ENCODE measurements at regions not wholly inside any gene's neighbourhood (a gene's known extent, or its start where the extent isn't known, plus 50 kb on each side); places are given as distances from the start of the nearest gene placed in this dataset.
A peak's percentile ranks its signal among the peaks of the same experiment; 100 is the strongest.

GRCh38 chr11:80698637-80699036 is 1257.8 kb upstream of the TENM4 start:
- no peak overlapping the region for H3K4me3 ChIP-seq (ENCODE audit: insufficient read depth in 1 of 2, low read depth in 1 of 2, low read length in 2 of 2)
- no peak overlapping the region for H3K9ac ChIP-seq (ENCODE audit: low read length)
- H3K9me3 ChIP-seq (ENCODE audit: control insufficient read depth, low read length) = no peaks in the 10 kb centered on the region
- H4K8ac ChIP-seq (ENCODE audit: low read length) = no peak overlapping the region
- H3K36me3 ChIP-seq (ENCODE audit: control insufficient read depth in 1 of 2, insufficient read depth in 2 of 2, low read depth in 1 of 2, low read length in 2 of 2) = no peaks in the 10 kb centered on the region
- no peak overlapping the region for H3K4me2 ChIP-seq (ENCODE audit: low read length, poor library complexity, severe bottlenecking)
- no peak overlapping the region for H3K18ac ChIP-seq (ENCODE audit: low read depth in 1 of 2, low read length in 2 of 2)
- peak overlapping the region; percentile 72 for H4K91ac ChIP-seq (ENCODE audit: low read length)
- no peak overlapping the region for H3K14ac ChIP-seq (ENCODE audit: low read length in 2 of 2)
- no peak overlapping the region for H2AK5ac ChIP-seq (ENCODE audit: low read length, severe bottlenecking)
- no peak for DNase-seq
- no peak overlapping the region for H3K4ac ChIP-seq (ENCODE audit: low read depth in 1 of 2, low read length in 2 of 2)
- no peaks in the 10 kb centered on the region for H3K4me1 ChIP-seq (ENCODE audit: control insufficient read depth, insufficient read depth, low read depth, low read length)
- H2BK120ac ChIP-seq (ENCODE audit: low read depth, low read length) = no peak overlapping the region
- no peaks in the 10 kb centered on the region for H3K27me3 ChIP-seq (ENCODE audit: control insufficient read depth in 1 of 2, insufficient read depth in 1 of 2, low read length in 2 of 2)
- no peak overlapping the region for H2BK5ac ChIP-seq (ENCODE audit: low read depth, low read length, poor library complexity, severe bottlenecking)
- no peak overlapping the region for H3K23ac ChIP-seq (ENCODE audit: low read length in 2 of 2)
- H2BK12ac ChIP-seq (ENCODE audit: low read length in 2 of 2) = no peak overlapping the region
- H2AFZ ChIP-seq (ENCODE audit: low read depth, low read length) = no peak overlapping the region
- WGBS = 50% methylated on average over 1 of the region's 1 CpG
- no peak overlapping the region for H3K27ac ChIP-seq (ENCODE audit: low read length, poor library complexity, severe bottlenecking)
- no peak overlapping the region for H2BK15ac ChIP-seq (ENCODE audit: low read depth, poor library complexity, severe bottlenecking)
- no peaks in the 10 kb centered on the region for H3K79me1 ChIP-seq (replicated peaks; ENCODE audit: low read length, poor library complexity, severe bottlenecking)

GRCh38 chr11:80694385-80694784 is 1253.6 kb upstream of the TENM4 start:
- H2BK12ac ChIP-seq (ENCODE audit: low read length in 2 of 2) = no peak overlapping the region
- no peak overlapping the region for H2BK5ac ChIP-seq (ENCODE audit: low read depth, low read length, poor library complexity, severe bottlenecking)
- H3K18ac ChIP-seq (ENCODE audit: low read depth in 1 of 2, low read length in 2 of 2) = no peak overlapping the region
- H3K4me2 ChIP-seq (ENCODE audit: low read length, poor library complexity, severe bottlenecking) = no peak overlapping the region
- no peak overlapping the region for H4K8ac ChIP-seq (ENCODE audit: low read length)
- no peaks in the 10 kb centered on the region for H3K79me1 ChIP-seq (replicated peaks; ENCODE audit: low read length, poor library complexity, severe bottlenecking)
- no peaks in the 10 kb centered on the region for H3K4me1 ChIP-seq (ENCODE audit: control insufficient read depth, insufficient read depth, low read depth, low read length)
- no peak overlapping the region for H3K4me3 ChIP-seq (ENCODE audit: insufficient read depth in 1 of 2, low read depth in 1 of 2, low read length in 2 of 2)
- H3K14ac ChIP-seq (ENCODE audit: low read length in 2 of 2) = no peak overlapping the region
- no peak overlapping the region for H2BK15ac ChIP-seq (ENCODE audit: low read depth, poor library complexity, severe bottlenecking)
- no peak overlapping the region for H2AFZ ChIP-seq (ENCODE audit: low read depth, low read length)
- H3K4ac ChIP-seq (ENCODE audit: low read depth in 1 of 2, low read length in 2 of 2) = no peak overlapping the region
- H3K27me3 ChIP-seq (ENCODE audit: control insufficient read depth in 1 of 2, insufficient read depth in 1 of 2, low read length in 2 of 2) = no peaks in the 10 kb centered on the region
- no peaks in the 10 kb centered on the region for H3K9me3 ChIP-seq (ENCODE audit: control insufficient read depth, low read length)
- H2BK120ac ChIP-seq (ENCODE audit: low read depth, low read length) = no peak overlapping the region
- H2AK5ac ChIP-seq (ENCODE audit: low read length, severe bottlenecking) = no peak overlapping the region
- no peak overlapping the region for H3K23ac ChIP-seq (ENCODE audit: low read length in 2 of 2)
- no peaks in the 10 kb centered on the region for H3K36me3 ChIP-seq (ENCODE audit: control insufficient read depth in 1 of 2, insufficient read depth in 2 of 2, low read depth in 1 of 2, low read length in 2 of 2)
- H4K91ac ChIP-seq (ENCODE audit: low read length) = no peak overlapping the region
- no peak overlapping the region for H3K27ac ChIP-seq (ENCODE audit: low read length, poor library complexity, severe bottlenecking)
- no peak overlapping the region for H3K9ac ChIP-seq (ENCODE audit: low read length)
- DNase-seq = no peak

- Histone ChIP-seq H3K14ac (ENCODE audit: low read length in 2 of 2) (no peak overlapping the region), H2BK12ac (ENCODE audit: low read length in 2 of 2) (no peak overlapping the region), H3K4me3 (ENCODE audit: insufficient read depth in 1 of 2, low read depth in 1 of 2, low read length in 2 of 2) (no peak overlapping the region), H2BK5ac (ENCODE audit: low read depth, low read length, poor library complexity, severe bottlenecking) (no peak overlapping the region), H2AK5ac (ENCODE audit: low read length, severe bottlenecking) (no peak overlapping the region), H4K8ac (ENCODE audit: low read length) (no peak overlapping the region), H3K36me3 (ENCODE audit: control insufficient read depth in 1 of 2, insufficient read depth in 2 of 2, low read depth in 1 of 2, low read length in 2 of 2) (no peaks in the 10 kb centered on the region), H3K27me3 (ENCODE audit: control insufficient read depth in 1 of 2, insufficient read depth in 1 of 2, low read length in 2 of 2) (no peaks in the 10 kb centered on the region), H3K4me1 (ENCODE audit: control insufficient read depth, insufficient read depth, low read depth, low read length) (no peaks in the 10 kb centered on the region), H4K91ac (ENCODE audit: low read length) (no peak overlapping the region), H3K9me3 (ENCODE audit: control insufficient read depth, low read length) (no peaks in the 10 kb centered on the region), H3K9ac (ENCODE audit: low read length) (no peak overlapping the region), H3K18ac (ENCODE audit: low read depth in 1 of 2, low read length in 2 of 2) (no peak overlapping the region), H3K4ac (ENCODE audit: low read depth in 1 of 2, low read length in 2 of 2) (no peak overlapping the region), H2AFZ (ENCODE audit: low read depth, low read length) (no peak overlapping the region), H3K4me2 (ENCODE audit: low read length, poor library complexity, severe bottlenecking) (no peak overlapping the region), H3K27ac (ENCODE audit: low read length, poor library complexity, severe bottlenecking) (no peak overlapping the region), H2BK120ac (ENCODE audit: low read depth, low read length) (no peak overlapping the region), H2BK15ac (ENCODE audit: low read depth, poor library complexity, severe bottlenecking) (no peak overlapping the region), H3K23ac (ENCODE audit: low read length in 2 of 2) (no peak overlapping the region), H3K79me1 (replicated peaks; ENCODE audit: low read length, poor library complexity, severe bottlenecking) (no peaks in the 10 kb centered on the region)
- no peak for DNase-seq
- 64% methylated on average over 2 of the region's 2 CpGs for WGBS
These were observed 1247.1 kb upstream of the TENM4 start for GRCh38 chr11:80687941-80688340.

GRCh38 chr11:80686889-80687288 is 1246.1 kb upstream of the TENM4 start:
- Histone ChIP-seq H3K23ac (ENCODE audit: low read length in 2 of 2) (no peak overlapping the region), H3K79me1 (replicated peaks; ENCODE audit: low read length, poor library complexity, severe bottlenecking) (no peaks in the 10 kb centered on the region), H2AFZ (ENCODE audit: low read depth, low read length) (no peak overlapping the region), H3K9ac (ENCODE audit: low read length) (no peak overlapping the region), H3K4me3 (ENCODE audit: insufficient read depth in 1 of 2, low read depth in 1 of 2, low read length in 2 of 2) (no peak overlapping the region), H4K8ac (ENCODE audit: low read length) (no peak overlapping the region), H3K4me2 (ENCODE audit: low read length, poor library complexity, severe bottlenecking) (no peak overlapping the region), H3K27ac (ENCODE audit: low read length, poor library complexity, severe bottlenecking) (no peak overlapping the region), H3K4ac (ENCODE audit: low read depth in 1 of 2, low read length in 2 of 2) (no peak overlapping the region), H2BK5ac (ENCODE audit: low read depth, low read length, poor library complexity, severe bottlenecking) (no peak overlapping the region), H4K91ac (ENCODE audit: low read length) (no peak overlapping the region), H3K36me3 (ENCODE audit: control insufficient read depth in 1 of 2, insufficient read depth in 2 of 2, low read depth in 1 of 2, low read length in 2 of 2) (no peaks in the 10 kb centered on the region), H2BK15ac (ENCODE audit: low read depth, poor library complexity, severe bottlenecking) (no peak overlapping the region), H2BK12ac (ENCODE audit: low read length in 2 of 2) (no peak overlapping the region), H2AK5ac (ENCODE audit: low read length, severe bottlenecking) (no peak overlapping the region), H2BK120ac (ENCODE audit: low read depth, low read length) (no peak overlapping the region), H3K9me3 (ENCODE audit: control insufficient read depth, low read length) (no peaks in the 10 kb centered on the region), H3K4me1 (ENCODE audit: control insufficient read depth, insufficient read depth, low read depth, low read length) (no peaks in the 10 kb centered on the region), H3K14ac (ENCODE audit: low read length in 2 of 2) (no peak overlapping the region), H3K18ac (ENCODE audit: low read depth in 1 of 2, low read length in 2 of 2) (no peak overlapping the region), H3K27me3 (ENCODE audit: control insufficient read depth in 1 of 2, insufficient read depth in 1 of 2, low read length in 2 of 2) (no peaks in the 10 kb centered on the region)
- 77% methylated on average over 4 of the region's 4 CpGs for WGBS
- DNase-seq = no peak
